Left lobe of liver (tissue), 2 donors: ENCODE measurements at regions not wholly inside any gene's neighbourhood (a gene's known extent, or its start where the extent isn't known, plus 50 kb on each side); places are given as distances from the start of the nearest gene placed in this dataset.

Experiments used
- ATAC-seq: fragments of 200-7000 bp; cut with Tn5 transposase; one replicate; pipeline ENCODE4 v1.9.1; 2020; ENCODE audit warnings: mild to moderate bottlenecking, moderate library complexity
- DNase-seq: peaks from one replicate; pipeline ENCODE4 v3.0.0-alpha.2; 2020; ENCODE audit warnings: low spot score
- donor health status: DM: no; HTN: no; CAD: no; lungs with moderate emphysema.
- donor health status: DM: no; HTN: yes; CAD: no.

DNA sequence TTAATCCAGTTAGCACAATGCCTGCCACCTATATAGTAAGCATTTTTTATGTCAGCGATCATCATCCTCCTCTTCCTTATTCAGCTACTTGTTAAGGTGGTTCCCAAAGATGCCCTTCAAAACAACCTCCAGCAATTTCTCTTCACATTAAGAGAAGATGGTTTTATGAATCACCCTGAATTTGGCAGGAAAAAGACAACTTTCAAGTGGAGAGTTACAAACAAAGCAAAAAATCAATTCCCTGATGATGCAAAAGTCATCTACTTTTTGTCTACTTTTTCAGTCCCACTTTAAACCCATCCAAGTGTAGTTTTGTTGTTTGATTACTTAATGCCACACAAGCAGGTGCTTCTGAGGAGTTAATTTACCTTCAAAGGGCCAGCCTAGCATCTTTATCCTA lies 139.1 kb upstream of the SERP2 start:
- no peak for ATAC-seq

DNA sequence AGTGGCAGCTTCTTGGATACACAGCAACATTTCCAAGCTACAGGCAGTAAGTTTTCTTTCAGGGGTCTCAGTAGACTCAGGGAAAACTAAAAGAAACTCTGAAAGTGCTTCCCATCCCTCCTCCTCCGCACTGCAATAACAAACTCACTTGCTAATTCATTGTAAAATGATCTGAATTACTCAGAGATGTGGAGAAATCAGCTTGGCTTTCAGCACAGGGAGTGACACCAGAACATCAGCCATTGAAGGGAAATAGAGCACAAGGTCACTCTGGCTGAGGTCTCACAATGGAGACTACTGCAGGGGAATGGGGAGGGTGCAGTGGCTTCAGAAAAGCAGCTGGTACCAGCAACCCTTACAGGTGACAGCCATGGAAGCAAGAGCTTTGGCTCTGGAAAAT lies 137.3 kb upstream of the SERP2 start:
- DNase-seq (no peak), ATAC-seq (no peak)

More for the DNA sequence above, 139.1 kb upstream of the SERP2 start:
- no peak for DNase-seq

DNA sequence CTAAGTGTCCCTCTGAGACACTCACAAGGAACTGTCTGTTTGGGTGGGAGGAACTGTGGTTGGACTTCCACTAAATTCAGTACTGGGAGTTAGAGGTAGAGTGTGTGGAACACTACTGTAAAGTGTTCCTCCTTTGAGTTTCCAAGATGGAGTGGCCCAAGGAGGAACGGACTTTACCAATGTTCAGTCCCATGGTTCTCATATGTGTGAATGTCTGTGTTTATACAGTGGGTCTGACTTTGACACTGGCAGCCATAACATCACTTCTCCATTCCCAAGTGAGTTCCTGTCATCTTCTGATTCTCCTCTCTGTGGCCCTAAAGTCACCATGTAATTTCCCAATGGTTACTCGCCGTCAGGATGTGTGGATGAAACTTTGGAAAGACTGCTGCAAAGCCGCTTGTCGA lies 136.8 kb upstream of the SERP2 start:
- DNase-seq (no peak), ATAC-seq (no peak)

DNA sequence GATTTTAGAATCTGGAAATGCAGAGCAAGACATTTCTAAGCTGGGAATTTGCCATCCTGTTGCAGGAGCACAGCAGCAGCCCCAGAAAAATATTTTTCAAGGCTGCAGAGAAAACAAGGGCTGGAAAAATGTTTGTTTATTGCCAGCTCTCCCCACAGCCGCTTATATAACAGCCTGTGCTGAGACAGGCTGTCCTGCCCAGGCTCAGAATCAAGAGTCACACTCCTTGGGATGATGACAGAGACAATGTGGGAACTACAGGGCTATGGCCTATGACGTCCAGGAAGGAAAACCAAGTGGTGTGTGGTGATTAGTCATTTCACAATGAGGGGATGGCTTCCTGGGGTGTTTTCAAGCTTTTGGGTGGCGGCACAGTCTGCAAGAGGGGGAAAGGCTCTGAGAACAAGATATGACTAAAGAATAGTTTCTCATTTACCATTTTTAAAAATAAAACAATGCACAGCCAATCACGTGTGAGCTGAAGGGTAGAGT lies 136.3 kb upstream of the SERP2 start:
- DNase-seq (peak; percentile 47), ATAC-seq (peak; percentile 81)

DNA sequence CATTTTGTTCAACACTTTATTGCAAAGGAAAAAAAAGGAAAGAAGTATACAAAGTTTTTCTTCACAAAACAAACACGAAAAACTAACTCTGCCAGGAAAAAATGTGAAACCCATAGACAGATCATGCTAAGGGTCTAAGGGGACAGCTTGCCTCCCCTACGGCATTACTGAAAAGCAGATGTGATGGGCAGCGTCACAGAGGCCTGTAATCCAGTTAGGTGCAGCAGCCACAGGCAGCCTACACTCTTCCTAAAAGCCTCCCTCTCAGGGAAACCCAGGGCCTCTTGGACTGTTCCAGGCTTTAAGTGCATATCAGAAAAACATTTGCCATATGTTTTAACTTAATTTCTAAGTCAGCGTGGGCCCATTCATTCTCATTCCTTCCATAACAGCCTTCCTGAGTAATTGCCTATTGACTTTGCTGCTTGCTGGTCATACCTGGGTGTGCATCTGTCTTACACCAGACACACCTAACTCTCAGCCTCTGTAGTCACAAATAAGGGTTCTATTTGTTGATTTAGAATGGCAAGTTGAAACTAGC lies 135.7 kb upstream of the SERP2 start:
- no peak for DNase-seq
- no peak for ATAC-seq

DNA sequence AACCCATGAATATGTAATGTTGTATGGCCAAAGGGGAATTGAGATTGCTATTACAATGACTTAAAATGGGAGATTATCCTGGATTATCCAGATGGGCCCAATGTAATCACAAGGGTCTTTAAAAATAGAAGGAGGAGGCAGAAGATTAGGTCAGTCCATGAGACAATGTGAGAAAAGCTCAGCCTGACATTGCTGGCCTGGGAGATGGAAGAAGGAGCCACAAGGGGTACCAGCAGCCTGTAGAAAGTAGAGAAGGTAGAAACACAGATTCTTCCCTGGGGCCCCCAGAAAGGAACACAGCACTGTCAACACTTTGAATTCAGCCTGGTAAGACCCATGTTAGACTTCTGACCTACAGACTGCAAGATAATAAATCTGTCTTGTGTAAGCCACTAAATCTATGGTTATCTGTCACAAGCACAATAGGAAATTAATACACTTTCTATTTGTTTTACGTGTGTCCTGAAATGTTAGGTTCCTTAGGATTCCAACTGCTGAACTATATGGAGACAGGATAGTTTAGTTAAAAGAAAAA lies 132.9 kb upstream of the SERP2 start:
- ATAC-seq (no peak), DNase-seq (no peak)

DNA sequence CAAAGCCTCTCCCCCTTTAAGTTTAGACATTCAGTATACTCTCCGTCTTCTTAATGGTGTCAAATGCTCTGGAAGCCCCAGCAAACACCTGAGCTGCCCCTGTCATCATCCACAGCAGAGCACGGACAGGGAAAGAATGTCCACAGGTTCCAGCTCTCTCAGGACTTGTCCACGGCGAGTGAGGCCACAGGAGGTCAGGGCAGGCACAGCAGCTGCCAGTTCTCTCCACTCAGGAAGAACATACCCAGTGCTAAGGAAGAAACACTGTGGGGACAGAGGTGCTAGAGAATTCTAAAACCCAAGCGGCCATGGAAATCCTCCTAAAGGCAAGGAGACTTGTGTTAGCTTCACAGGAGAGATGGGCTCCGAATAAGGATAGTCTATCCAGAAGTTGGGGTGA lies 132.0 kb upstream of the SERP2 start:
- ATAC-seq (peak; percentile 79), DNase-seq (no peak)

DNA sequence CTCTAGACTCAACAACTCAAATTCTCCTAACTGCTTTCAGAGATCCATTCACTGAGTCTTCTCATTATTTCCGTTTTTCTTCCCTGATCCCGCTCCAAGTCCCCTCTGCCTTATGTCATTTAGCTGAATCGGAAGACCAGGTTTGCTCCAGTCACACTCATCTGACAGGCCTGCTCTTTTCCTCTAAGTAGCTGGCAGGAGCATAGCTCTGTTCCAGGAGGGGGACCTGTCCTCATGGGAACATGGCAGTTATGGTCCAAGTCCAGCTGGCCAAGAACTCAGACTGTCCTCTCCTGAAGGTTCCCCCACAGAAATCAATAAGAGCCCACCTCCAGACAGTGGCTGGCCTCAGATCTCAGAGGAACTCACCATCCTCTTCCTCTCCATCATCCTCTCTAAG lies 130.9 kb upstream of the SERP2 start:
- ATAC-seq (no peak), DNase-seq (no peak)

DNA sequence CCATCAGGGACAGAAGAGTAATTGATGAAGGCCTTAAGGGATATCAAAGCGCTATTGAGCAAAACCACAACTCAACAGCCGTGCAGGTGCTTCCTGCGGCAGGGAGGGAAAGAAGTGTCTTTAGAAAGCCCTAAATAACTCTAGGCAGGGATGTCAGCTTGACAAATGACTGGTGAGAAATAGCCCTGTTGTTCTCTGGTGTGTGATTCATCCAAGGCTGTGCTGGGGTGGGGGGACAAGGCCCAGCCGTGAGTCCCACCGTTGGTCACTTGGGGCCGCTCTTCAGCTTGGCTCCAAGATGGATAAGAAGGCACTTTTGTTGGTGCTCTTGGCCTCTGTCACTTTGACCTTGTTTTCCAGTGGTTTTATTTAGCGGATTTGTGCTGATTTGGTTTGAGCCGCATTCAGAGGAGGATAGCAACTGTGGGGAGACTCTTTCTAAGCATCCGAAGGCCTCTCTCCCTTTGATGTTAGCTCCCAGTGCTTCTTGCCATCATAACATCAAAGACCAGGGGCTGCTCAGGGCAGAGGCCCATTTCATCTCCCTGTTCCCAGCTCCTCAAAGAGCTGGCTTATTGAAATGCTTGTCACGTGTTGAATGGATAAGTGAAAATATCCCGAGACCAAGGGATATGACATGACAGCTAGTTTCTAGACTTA lies 130.3 kb upstream of the SERP2 start:
- ATAC-seq = peak; percentile 74
- no peak for DNase-seq

DNA sequence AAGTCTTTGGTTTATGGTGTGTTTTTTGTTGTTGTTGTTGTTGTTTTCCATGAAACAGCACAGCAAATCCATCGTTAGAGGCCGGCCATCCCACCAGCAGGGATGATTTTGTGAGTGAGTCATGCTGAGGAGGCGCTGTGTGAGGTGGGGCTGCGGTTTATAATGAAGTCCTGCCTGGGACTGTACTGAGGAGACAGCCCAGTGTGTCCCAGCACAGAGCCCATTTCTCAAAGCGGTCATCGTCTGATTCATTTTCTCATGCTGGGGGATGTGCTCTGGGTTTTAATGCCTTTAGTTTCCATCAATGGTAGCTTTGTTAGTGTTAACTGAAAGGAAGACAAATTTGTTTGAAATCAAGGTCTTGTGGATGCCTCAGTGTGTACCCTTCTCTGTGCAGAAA lies 129.3 kb upstream of the SERP2 start:
- ATAC-seq = no peak

DNA sequence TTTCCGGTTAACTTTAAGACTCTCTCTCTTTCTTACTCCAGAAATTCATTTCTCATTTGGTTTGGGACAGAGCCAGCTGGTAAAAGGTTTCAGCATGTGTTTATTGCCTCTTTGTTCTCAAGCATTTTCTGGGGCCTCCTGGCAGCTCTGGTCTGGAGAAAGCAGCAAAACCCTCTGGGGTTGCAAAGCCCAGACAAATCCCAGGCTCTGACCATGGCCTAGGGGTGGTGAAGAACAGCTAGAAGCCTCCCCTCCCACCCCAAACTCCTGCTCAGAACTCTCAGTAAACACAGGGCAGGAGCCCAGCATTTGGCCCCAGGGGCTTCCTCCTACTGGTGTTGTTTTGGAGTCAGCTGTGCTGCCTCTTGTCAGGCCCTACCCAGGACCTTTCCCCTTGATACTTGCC lies 124.2 kb upstream of the SERP2 start:
- ATAC-seq (no peak), DNase-seq (no peak)

More for the DNA sequence above, 129.3 kb upstream of the SERP2 start:
- no peak for DNase-seq

DNA sequence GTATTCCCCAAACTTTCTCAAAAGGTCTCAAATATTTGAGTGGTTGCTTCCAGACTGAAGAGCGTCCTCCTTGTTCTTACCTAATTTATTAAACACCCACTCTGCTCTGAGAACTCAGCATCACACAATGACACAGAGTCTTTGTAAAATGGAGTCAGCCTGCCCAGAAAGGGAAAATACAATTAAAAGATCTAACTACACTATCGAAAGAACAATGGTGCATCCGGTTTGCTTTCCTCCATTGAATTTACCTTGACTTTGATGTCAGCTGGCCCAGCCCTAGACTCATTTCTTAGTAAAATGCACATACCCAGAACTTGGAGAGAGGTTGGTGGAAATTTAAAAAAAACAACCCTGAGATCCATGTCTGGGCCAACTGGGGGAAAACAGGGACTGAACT lies 120.7 kb upstream of the SERP2 start:
- ATAC-seq (no peak), DNase-seq (no peak)

DNA sequence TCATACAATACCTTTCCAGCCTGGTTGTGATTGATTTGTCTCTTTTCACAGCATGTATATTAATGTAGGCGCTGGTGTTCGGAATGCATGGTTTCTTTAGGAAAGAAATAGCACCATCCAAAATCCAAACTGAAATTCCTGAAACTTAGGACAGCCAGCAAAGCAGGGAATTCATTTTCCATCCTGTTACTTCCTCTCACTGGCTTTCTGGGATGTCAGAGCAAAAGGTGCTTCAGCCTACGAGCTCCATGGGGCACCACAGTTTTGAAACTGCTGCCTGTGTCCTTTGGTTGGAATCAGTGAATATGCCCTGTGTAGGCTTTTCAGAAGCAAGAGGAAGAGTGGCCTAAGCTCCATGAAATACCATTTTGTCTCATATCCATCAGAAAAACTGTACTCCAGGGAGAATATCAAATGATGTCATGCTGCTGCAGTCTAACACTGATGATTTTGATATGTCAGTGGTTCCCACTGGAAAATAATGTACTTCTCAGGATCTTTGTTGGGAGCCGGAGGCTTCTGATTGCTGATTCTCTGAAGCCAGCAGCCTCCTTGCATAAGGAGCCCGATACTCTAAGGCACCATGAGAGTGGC lies 117.8 kb upstream of the SERP2 start:
- no peak for ATAC-seq
- DNase-seq = no peak

DNA sequence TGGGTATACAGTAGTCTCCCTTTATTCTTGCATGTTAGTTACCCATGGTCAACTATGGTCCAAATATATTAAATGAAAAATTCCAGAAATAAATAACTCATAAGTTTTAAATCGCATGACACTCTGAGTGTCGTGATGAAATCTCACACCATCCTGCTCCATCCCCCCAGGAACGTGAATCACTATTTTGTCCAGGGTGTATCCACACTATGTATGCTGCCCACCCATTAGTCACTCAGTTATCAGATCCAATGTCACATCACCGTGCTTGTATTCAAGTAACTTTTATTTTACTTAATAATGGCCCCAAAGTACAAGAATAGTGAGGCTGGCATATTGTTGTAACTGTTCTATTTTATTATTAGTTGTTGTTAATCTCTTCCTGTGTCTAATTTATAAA lies 115.8 kb upstream of the SERP2 start:
- DNase-seq (no peak), ATAC-seq (no peak)

DNA sequence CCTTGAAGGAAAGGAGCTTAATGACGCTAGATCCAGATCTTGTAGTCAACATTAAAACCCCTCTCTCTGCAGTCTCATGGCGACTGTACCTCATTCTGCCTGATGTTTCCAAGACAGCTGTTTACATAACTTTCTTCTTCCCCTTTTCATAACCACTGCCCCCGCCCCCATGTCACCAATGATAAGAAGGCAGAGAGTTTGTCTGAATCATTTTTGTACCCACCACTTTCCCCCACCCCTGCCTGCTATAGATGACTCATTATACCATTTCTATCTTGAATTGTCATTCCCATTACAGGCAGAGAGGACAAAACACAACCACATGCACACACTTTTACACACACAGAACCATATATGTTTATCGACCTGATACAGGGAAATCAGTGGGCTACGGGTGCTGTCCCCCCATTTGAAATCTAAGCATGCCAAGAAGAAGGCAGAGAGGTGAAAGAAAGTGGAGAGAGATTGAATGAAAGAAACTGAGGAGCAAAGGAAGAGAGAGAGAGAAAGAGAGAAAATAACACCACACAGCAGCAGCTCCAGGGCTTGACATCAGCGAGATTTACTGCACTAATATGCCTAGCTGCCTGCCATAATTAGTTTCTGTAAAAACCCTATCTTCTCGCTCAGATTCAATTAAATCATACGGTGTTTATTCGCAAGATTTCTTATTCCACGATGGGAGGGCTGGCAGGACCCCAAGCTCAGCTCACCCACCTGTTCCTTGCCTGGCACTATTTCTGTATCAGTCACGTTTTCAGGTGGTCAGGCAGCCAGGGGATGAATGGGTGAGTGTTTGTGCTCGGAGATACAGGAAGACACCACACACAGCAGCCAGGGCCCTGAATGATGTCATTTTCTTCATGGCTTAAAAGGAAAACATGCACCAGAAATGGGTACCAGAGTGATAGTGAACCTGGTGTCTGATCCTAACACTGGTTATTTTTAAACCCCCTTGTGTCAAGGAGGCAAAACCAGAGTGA lies 114.3 kb upstream of the SERP2 start:
- no peak for ATAC-seq
- DNase-seq = no peak

DNA sequence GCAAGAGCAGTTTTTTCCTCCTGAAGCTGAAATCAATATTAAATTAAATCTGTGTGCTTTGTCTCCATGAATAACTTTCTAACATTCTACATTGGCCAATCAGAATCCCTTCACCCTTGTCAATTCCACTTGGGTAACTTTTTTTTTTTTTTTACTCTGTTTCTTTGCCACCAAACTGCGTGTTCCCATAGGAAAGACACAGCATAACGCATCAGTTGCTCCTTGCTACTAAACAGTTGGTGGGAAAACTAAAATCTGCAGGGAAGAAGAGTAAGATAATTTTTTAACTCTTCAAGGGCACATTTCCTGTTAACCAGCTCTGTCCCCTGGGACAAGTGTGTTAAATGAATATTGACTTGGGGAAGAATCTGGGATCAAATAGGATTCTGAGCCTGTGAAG lies 113.3 kb upstream of the SERP2 start:
- no peak for DNase-seq
- ATAC-seq = no peak

DNA sequence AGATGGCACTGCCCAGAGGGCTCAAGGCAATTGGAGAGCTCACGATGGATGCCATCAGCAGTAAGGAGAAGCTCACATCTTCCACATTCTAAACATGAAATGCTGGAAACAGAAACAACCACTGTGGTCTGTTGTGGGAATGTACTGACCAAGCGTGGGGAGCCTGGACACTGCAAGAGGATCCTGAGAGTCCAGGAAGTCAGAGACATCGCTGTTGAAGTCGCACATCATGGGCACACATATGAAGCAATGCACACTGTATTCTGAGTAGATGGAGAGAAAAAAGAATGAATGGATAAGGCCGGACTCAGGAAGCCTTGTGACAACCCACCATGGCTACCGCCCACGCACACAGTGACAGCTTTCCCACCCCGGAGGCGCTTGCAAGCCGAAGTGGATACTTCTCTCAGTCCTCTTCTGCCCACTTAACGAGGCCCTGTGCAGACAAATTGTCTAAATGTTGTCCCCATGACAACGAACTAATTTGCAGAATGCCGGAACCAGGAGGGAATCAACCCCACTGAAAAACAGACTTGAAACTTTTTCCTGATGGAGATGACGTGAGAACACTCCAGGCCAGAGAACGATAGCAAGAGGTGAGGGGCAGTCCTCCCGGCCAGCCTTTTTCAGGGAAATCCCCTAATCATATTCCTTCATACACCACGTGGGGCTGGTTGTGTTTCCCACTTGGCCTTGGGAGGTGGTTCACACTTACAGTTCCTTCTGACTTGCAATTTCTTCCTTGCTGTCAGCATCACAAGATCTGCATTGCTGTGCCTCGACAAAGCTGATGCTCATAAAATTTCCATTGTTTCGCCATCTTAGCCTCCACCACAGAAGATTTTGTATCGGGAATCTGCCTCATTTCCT lies 109.6 kb upstream of the SERP2 start:
- ATAC-seq (no peak), DNase-seq (no peak)

DNA sequence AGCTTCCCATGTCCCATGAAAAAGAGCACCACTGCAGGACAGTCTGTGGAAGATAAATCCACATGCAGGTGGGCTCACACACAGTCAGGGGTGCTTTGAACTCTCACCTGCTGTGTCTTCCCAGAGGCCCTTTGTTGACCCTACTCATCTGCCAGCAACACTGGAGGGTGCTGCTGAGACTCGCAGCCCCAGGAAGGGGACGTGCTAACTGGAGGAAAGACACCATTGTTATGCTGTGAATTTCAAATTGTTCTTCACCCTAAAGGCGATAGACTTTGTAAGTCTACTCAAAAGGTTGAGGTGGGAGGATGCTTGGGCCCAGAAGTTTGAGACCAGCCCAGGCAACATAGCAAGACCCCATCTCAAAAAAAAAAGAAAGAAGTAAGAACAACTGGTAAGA lies 107.3 kb upstream of the SERP2 start:
- DNase-seq (no peak), ATAC-seq (no peak)

DNA sequence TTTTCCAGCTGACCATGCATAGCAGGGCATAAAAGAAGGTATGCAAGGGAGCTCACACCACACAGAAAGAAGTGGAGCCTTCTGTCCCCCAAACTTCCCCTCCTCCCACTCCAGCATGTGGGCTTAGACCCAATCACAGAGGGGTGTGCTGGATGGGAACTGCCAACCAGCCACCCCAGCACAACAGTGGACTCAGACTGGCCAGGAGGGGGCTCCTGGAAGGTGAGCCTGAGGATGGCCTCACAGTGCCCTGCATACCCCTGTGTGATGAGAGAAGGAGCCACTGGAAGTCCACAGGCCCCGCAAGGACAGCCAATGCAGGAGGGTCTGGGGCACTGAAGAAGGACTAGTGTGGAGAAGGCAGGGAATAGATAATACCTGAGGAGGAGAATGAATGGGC lies 106.9 kb upstream of the SERP2 start:
- ATAC-seq = no peak

DNA sequence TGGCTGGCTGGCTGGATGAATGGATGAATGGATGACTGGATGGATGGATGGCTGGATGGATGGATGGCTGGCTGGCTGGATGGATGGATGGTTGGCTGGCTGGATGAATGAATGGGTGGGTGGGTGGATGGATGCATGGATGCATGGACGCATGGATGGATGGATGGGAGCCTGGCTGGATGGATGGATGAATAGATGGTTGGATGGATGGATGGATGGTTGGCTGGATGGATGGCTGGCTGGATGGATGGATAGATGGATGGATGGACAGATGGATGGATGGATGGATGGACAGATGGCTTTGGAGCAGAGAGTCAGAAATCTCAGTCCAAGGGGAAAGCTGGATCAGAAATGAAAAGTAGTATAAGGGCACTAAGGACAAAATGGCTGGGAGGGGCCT lies 106.4 kb upstream of the SERP2 start:
- ATAC-seq = no peak
- no peak for DNase-seq

More for the DNA sequence above, 106.9 kb upstream of the SERP2 start:
- no peak for DNase-seq
